ENCODE measurements at regions not wholly inside any gene's neighbourhood (a gene's known extent, or its start where the extent isn't known, plus 50 kb on each side); places are given as distances from the start of the nearest gene placed in this dataset.

DNA sequence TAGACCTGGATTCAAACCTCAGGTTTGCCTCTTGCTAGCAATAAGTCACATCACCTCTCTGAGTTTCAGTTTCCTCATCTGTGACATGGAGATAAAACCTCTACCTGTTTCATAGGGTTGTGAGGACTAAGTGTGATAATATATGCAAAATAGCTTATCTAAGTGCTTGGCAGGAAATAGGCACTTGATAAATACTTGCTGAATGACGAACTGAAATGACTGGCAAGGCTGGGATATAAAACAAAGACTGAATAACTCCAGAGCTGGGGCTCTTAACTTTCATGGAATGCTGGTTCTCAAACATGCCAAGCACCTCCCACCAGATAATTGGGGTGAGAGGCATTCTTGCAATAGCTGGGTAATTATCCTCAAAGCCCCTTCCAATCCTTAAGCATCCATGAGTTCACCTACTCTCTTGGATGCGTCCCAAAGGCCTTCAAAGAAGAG, 87.6 kb downstream of the ADRB2 start:
- DNase-seq, result no peak

- DNase-seq, result no peak
These were observed 88.9 kb downstream of the ADRB2 start for GRCh38 chr5:148915224-148915817.

DNA sequence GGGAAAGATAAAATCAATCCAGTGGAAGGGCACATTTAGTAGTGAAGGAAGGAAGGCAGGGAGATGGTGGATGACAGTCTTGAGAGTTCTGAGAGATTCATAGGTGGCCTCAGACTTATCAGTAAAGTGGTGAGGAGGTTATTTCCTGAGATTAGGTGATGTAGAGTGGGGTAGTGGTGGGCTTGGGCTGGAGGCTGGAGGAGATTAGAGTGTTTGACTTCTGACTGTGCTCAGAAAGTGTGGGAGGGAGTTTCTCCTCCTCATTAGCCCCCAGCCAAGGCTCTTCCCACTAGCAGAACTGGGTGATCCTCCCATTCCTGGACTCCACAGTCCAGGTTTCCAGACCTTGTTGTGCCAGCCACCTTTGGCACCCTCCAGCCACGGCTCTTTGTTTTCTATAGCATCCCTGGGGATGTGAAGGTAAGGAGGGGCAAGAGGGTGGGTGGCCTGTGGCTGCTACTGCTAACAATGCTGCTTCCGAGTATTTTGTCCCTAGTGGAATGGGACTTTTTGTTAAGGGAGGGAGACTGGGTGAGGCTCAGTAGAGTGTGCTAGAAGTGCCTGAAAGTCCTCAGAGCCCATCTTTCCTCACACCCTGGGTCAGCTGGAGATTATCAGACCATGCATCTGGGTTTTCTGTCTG, 94.4 kb downstream of the ADRB2 start:
- DNase-seq, result no peak

GRCh38 chr5:148921350-148921749, 94.9 kb downstream of the ADRB2 start:
- DNase-seq, result no peak

- DNase-seq, result no peak
These were observed 96.2 kb downstream of the ADRB2 start for GRCh38 chr5:148922606-148923005.

DNA sequence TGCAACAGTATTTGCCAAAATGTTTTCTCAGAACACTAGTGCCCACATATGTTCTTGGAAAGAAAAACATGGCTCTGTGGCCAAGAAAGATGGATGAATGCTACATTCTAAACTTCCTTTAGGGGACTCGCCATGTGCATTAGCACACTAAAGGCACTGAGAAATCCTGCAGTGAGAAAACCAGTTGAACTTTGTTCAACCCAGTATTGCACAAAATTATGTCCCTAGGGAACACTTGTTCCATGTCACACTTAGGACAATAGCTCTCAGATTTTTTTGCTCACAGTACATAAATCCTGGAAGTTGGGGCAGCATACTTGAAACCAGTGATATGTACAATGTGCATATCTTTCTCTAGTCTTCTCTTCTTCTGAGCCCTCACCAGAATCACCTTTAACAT, 96.6 kb downstream of the ADRB2 start:
- DNase-seq, result no peak

GRCh38 chr5:148924817-148925216, 98.4 kb downstream of the ADRB2 start:
- DNase-seq, result no peak

DNA sequence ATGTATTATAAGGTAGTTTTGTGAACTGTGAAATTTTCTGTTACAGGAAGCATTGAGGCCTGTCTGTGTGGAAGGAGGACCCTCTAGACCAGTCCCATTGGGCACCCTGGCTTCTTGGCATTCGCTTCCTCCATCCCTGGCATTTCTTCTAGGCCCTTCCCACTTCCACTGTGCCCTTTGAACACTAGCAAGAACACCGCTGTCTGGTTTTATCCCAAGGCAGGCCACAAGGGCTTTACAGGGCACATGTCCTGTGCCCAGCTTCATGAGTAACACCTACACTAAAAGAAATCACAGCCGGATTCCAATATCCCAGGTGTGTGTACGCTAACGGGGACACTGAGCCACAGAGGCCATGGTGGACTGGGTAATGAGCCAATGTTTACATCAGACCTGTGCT, 99.8 kb downstream of the ADRB2 start:
- DNase-seq, result no peak

DNA sequence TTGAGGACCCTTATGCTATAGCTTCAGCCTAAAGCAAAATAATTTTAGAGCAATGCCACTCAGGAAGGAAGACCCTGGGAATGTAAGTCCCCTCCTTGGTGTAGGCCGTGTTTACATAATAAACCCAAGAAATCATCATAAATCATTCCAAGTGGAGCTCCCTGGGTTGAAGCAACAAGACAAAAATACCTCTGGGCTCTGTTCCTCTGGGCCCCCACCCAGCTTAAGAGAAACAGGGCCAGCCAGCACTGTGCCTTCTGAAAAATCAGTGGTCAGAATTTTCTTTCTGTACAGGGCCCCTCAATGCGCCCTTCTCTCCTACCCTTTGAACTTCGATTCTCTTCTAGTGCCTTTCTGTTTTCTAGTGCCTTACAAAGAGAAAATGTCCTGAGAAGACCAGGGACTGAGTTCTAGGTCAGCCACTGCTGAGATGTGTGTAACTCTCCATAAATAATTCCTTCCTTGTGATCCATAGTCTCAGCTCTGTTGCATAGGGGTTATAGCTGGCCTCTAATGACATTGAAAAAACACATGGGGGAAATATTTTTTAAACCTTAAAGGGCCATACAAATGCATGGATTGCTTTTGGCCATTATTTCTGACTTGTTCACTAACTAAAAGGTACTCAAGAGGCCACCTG, 101.0 kb downstream of the ADRB2 start:
- DNase-seq, result no peak

DNA sequence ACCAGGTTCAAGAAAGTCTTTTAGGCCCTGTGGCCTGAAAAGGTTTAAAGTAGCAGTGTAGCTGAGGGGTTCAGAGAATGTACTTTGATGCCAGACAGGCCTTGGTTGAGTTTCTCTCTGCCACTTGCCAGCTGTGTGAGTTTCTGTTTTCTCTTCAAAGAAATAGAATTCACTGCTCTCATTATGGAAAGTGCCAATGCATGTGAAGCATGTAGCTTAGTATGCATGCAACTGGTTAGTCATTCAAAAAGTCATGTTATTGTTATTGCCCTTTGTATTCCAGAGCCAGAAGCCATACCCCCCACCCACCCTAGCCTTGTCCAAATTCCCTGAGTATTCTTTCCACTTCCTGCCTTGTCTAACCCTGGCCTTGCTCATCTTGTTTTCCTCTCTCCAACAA, 101.7 kb downstream of the ADRB2 start:
- no peak for DNase-seq

- no peak for DNase-seq
These were observed 105.1 kb downstream of the ADRB2 start for GRCh38 chr5:148931453-148932057.

GRCh38 chr5:148932355-148932935, 106.0 kb downstream of the ADRB2 start:
- no peak for DNase-seq

GRCh38 chr5:148933903-148934432, 107.6 kb downstream of the ADRB2 start:
- DNase-seq, result no peak

DNA sequence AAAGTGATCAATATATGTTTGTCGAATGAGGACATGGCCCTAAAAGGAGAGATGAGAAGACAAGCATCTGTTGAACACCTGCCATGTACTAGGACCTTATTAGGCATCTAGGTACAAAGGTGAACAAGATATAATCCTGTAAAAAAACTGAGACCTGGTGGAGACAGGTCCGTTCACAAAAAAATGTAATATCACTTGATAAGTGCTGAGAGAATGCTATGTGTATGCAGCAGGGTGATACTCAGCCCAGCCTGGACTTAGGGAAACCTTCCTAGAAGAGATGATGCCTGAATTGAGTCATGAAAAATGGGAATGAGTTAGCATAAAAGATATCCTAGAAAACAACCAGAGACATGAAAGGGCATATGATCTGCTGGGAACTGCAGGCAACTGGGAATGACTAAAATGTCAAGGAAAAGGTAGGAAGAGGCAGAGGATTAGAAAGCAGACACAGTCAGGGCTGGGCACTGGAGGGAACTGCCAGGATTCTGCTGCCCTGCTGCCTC, 108.5 kb downstream of the ADRB2 start:
- DNase-seq, result no peak

- DNase-seq, result no peak
These were observed 110.8 kb downstream of the ADRB2 start for GRCh38 chr5:148937239-148937638.

- no peak for DNase-seq
These were observed 111.6 kb downstream of the ADRB2 start for GRCh38 chr5:148937830-148938521.

- no peak for DNase-seq
These were observed 112.1 kb downstream of the ADRB2 start for GRCh38 chr5:148938522-148938882.

DNA sequence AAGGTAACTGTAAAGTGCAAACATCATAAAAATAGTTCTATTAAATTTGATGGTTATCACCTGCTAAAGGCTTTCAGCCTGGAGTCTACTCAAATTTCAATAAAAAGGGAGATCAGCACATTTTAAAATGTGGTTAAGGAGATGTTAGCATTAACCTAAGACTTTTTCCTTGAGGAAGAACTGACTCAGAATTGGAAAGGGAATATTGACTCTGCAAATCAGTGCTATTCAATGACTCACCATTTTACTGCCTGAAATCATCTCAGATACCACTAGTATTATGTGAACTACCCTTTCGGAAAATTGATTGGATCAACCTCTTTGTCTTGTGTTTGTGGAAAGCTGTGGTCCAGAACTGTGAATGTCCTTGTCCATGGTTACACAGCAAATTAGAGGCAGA, 113.3 kb downstream of the ADRB2 start:
- DNase-seq, result no peak

GRCh38 chr5:148941810-148942209, 115.4 kb downstream of the ADRB2 start:
- DNase-seq, result no peak

DNA sequence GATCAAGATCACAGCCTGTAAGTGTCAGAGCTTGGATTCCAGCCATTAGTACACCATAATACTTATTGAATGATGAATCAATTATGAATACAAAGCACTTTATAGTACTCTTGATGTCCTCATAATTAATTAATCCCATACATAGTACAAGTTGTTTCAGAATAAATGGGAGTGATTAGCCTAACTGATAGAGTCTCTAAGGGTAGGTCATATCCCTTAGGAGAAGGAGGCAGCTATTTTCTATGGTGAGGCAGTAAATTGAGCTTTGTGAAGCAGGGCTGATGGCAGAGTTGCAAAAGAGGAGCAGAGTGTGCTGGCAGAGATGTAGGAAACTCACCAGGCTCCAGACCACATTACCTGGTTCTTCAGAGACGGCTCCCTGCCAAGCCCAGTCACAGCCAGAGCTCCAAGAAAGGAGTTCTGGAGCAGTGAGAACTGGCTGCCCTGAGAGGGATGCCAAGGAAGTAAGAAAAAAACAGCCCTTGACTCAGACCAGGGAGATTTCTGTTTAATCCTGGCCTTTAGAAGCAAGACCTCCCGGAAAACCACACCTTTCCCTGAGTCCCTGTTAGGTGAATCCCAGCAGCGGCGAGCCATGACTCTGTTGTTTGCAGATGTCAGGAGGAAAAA, 112.9 kb downstream of the SH3TC2 start:
- DNase-seq, result peak; percentile 47

DNA sequence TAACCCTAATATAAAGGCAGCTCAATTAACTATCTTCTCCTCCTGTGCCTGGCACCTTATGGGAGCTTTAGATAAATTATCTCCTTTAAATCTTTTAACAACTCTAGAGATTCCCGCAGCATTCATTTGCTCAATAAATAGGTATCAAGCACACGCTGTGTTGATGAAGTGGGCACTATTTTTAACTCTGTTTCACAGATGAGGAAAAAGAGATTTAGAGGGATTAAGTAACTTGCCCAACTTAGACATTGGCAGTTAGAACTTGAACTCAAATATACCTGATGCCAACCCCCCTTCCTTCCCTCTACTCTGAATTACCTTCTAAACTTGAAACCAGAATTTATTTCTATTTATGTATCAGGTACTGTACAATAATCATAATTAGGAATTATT, 112.4 kb downstream of the SH3TC2 start:
- no peak for DNase-seq

DNA sequence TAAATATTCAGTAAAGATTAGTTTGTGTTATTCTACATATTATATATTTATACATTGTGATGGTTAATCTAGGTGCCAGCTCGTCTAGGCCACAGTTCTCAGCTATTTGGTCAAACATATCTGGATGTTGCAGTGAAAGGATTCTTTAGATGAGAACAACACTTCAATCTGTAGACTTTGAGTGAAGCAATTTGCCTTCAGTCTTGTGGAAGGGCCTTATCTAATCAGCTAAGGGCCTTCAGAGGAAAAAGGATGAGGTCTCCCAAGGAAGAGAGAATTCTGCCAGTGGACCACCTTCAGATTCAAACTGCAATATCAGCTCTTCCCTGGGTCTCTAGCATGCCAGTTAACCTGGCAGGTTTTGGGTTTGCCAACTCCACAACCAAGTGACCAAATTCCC, 112.0 kb downstream of the SH3TC2 start:
- no peak for DNase-seq
